ENCODE measurements at regions not wholly inside any gene's neighbourhood (a gene's known extent, or its start where the extent isn't known, plus 50 kb on each side); places are given as distances from the start of the nearest gene placed in this dataset.

GRCh38 chr1:99557546-99558202 is 88.2 kb upstream of the PALMD start:
- no peak for TF ChIP-seq CTCF (IDR thresholded peaks at IDR 0.05; ENCODE audit: insufficient read depth, low read length)
- TF ChIP-seq GABPA (IDR thresholded peaks at IDR 0.05; ENCODE audit: low read depth), result no peak
- TF ChIP-seq REST (IDR thresholded peaks at IDR 0.05; ENCODE audit: insufficient replicate concordance, low read depth), result no peak
- TF ChIP-seq POLR2AphosphoS5 (IDR thresholded peaks at IDR 0.05; ENCODE audit: low read depth), result no peak
- no peak for TF ChIP-seq SPI1 (IDR thresholded peaks at IDR 0.05; ENCODE audit: borderline replicate concordance, low read depth)
- H3K27ac ChIP-seq (replicated peaks), result no peak overlapping the region
- H3K4me3 ChIP-seq (replicated peaks; ENCODE audit: insufficient read depth, low read length), result no peak overlapping the region
- H3K27me3 ChIP-seq (ENCODE audit: insufficient read depth, poor library complexity, severe bottlenecking), result no peaks in the 10 kb centered on the region
- no peak for DNase-seq (ENCODE audit: low read depth in 1 of 2, low spot score in 1 of 2)

GRCh38 chr1:99559166-99559565 is 86.7 kb upstream of the PALMD start:
- no peak for DNase-seq (ENCODE audit: low read depth in 1 of 2, low spot score in 1 of 2)
- H3K27me3 ChIP-seq (ENCODE audit: insufficient read depth, poor library complexity, severe bottlenecking), result no peaks in the 10 kb centered on the region
- H3K27ac ChIP-seq (replicated peaks), result no peak overlapping the region
- TF ChIP-seq POLR2AphosphoS5 (IDR thresholded peaks at IDR 0.05; ENCODE audit: low read depth) (no peak), REST (IDR thresholded peaks at IDR 0.05; ENCODE audit: insufficient replicate concordance, low read depth) (no peak), SPI1 (IDR thresholded peaks at IDR 0.05; ENCODE audit: borderline replicate concordance, low read depth) (no peak), GABPA (IDR thresholded peaks at IDR 0.05; ENCODE audit: low read depth) (no peak), CTCF (IDR thresholded peaks at IDR 0.05; ENCODE audit: insufficient read depth, low read length) (no peak)
- no peak overlapping the region for H3K4me3 ChIP-seq (replicated peaks; ENCODE audit: insufficient read depth, low read length)

- H3K4me3 ChIP-seq (replicated peaks; ENCODE audit: insufficient read depth, low read length), result no peak overlapping the region
- DNase-seq (ENCODE audit: low read depth in 1 of 2, low spot score in 1 of 2), result no peak
- TF ChIP-seq POLR2AphosphoS5 (IDR thresholded peaks at IDR 0.05; ENCODE audit: low read depth) (no peak), REST (IDR thresholded peaks at IDR 0.05; ENCODE audit: insufficient replicate concordance, low read depth) (no peak), CTCF (IDR thresholded peaks at IDR 0.05; ENCODE audit: insufficient read depth, low read length) (no peak), SPI1 (IDR thresholded peaks at IDR 0.05; ENCODE audit: borderline replicate concordance, low read depth) (no peak), GABPA (IDR thresholded peaks at IDR 0.05; ENCODE audit: low read depth) (no peak)
- H3K27ac ChIP-seq (replicated peaks), result no peak overlapping the region
- H3K27me3 ChIP-seq (ENCODE audit: insufficient read depth, poor library complexity, severe bottlenecking), result no peaks in the 10 kb centered on the region
Observed at GRCh38 chr1:99560207-99561040, 85.5 kb upstream of the PALMD start.

Data from HL-60 (cell line).